Mesendoderm (in vitro differentiated cells): ENCODE measurements at regions not wholly inside any gene's neighbourhood (a gene's known extent, or its start where the extent isn't known, plus 50 kb on each side); places are given as distances from the start of the nearest gene placed in this dataset. TPM values are rescaled to one million over a fixed set of nuclear protein-coding genes. Genes with fewer than 3 reads are reported as not detected.

Experiments used
- small RNA-seq: library from polyadenylated mRNA; stranded (forward); fragments of <200 nt; extraction: miRNeasy Mini kit (QIAGEN cat#:217004); gene quantifications from one replicate; pipeline ENCODE3, GENCODE V24; 2013; ENCODE audit not compliant: insufficient read depth

Small RNA genes in the stretch of these regions (small RNA-seq; reads per million reads assigned to genes)
- not detected for gene AP004371.1
- not detected for gene MIR8052
